ENCODE measurements at regions not wholly inside any gene's neighbourhood (a gene's known extent, or its start where the extent isn't known, plus 50 kb on each side); places are given as distances from the start of the nearest gene placed in this dataset.

GRCh38 chr4:84441758-84442377 lies 57.2 kb downstream of the NKX6-1 start:
- DNase-seq (ENCODE audit: low read depth) = no peak

GRCh38 chr4:84439996-84440395 lies 59.1 kb downstream of the NKX6-1 start:
- DNase-seq (ENCODE audit: low read depth) = no peak

DNA sequence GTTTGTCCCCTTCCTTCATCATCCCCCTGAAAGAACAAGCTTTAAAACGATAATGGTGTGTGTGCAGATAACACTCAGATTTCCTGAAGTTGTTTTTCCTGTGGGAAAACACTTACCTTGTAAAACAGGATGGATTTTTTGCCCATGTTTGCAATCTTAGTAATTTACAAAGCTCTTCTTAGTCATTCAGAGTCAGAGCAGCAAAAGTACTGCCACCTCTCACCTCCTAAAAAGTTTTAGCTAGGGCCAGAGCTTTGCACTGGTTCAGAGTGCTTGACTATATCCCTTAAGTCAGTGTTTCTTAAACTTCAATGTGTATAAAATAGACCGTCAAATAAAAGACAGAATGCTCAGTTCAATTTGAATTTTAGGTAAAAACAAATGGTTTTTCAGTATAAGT lies 62.3 kb downstream of the NKX6-1 start:
- no peak for DNase-seq (ENCODE audit: low read depth)

GRCh38 chr4:84434344-84434743 lies 64.7 kb downstream of the NKX6-1 start:
- DNase-seq (ENCODE audit: low read depth) = no peak

GRCh38 chr4:84433633-84434222 lies 65.4 kb downstream of the NKX6-1 start:
- DNase-seq (ENCODE audit: low read depth) = no peak

DNA sequence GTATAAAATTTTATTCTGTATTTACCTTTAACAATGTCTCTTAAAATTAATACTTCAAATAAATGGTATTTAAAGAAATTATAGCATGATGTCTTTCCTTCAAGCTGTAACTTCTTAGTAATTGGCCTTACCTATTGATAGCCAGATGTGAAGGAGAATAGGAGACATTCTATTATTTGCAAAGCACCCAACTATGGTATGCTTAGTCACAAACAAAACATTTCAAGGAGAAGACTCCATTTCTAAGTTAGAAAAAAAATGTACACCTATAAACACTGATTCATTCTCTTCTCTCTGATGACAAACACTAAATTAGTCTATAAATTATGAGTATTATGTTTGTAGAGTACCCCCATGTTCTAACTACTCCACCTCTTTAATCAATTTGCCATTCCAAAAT lies 66.4 kb downstream of the NKX6-1 start:
- DNase-seq (ENCODE audit: low read depth) = no peak

DNA sequence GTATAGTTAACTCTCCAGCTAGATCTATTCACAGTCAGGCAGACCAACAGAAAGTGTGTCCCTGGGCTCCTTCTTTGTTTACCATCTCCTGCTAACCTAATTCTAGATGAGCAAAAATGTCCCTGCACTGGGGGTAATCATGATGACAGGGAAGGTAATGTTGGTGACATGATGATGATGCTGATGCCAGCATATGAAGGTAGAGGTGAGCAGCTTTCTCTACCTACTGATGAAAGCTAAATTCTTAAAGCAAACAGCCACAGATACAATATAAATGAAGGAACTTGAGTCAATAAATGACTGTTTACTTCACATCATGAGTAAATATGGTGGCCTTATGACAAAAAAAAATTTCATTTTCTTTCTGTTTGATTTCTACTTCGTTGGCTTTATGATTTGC lies 78.5 kb downstream of the NKX6-1 start:
- DNase-seq (ENCODE audit: low read depth) = no peak

GRCh38 chr4:84419201-84419600 lies 79.9 kb downstream of the NKX6-1 start:
- DNase-seq (ENCODE audit: low read depth) = no peak

- DNase-seq (ENCODE audit: low read depth) = no peak
These were observed 80.9 kb downstream of the NKX6-1 start for GRCh38 chr4:84417997-84418709.

DNA sequence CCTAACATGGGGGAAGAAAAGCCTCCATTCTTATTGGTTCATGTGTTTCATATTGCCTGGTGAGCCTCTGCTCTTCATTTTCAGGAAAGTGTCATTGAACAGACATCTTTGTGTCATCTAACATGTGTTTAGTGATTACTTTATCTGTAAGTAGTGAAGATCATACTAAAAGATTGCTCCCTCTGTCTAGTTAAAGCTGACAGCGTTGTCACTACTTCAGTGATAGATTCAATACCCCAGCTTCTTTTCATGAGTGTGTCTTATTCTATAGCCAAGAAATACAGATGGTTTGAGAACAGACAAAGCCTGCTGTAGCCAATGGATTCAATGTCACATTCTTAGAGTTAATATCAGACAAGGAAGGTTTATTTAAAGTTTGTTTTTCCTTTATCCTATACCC lies 85.1 kb downstream of the NKX6-1 start:
- DNase-seq (ENCODE audit: low read depth) = no peak

GRCh38 chr4:84413480-84413879 lies 85.6 kb downstream of the NKX6-1 start:
- no peak for DNase-seq (ENCODE audit: low read depth)

- no peak for DNase-seq (ENCODE audit: low read depth)
These were observed 87.0 kb downstream of the NKX6-1 start for GRCh38 chr4:84412062-84412461.

DNA sequence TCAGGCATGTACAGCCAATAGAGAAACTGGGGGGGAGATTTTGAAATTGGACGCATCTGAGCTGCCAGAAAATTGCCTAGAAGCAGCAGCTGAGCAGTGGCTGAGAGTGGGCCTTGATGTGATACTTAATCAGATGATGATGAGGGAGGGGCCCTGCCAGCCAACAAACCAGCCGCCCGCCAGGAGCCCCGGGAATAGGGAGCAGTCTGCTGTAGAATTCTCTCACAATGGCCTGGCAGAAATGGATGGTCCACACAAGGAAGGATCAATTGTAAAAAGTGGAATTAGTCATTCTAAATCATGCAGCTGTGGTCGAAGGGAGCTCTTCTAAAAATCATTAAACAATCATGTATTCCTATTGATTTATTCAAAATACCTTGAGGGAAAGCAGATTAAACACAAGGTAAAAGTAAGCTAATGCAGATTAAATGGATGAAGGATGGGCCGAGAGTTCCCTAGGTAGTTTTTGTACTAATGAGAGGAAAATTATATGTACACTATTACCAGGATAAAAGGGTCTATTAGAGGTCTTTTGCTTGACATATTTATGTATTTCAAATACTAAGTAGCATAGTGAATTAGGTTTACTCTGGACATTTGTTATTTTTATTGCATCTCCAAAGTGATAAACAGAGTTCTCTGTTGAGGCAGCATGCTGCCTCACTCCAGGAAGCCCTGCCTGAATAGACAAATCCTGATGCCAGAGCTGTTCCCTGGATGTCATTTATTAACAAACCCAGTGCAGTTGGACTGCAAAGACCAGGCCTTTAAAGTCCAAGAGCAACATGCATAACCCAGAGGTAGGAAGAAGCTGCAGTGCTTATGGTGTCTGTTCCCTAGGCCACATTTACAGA lies 91.3 kb downstream of the NKX6-1 start:
- DNase-seq (ENCODE audit: low read depth) = no peak

GRCh38 chr4:84403656-84404055 lies 95.4 kb downstream of the NKX6-1 start:
- peak; percentile 9 for DNase-seq (ENCODE audit: low read depth)

DNA sequence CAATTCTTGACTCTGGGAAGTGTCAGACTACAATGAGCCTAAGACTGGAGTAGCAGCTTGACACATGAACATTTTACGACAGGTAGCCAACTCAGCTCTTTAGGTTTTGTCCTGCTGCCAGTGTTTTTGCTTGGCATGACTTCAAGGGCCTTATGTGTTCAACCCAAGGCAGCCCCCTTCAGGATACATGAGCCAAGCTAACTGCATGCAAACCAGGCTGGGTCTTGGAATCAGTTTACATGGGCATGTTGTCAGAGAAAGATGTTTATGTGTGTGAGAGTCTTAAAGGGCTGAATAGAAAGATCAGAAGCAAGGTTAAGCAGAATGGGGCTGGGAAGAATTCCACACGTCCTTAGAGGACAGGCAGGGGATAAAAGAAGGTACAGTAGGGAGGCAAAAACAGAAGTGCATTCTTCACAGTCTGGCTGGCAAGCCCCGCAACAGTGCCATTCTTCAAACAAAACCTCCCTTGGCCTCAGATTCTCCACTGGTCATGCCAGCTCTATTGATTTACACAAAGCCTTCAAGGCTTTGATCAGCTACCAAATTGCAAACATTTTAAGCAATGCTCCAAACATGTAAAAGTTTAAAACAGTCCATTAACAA lies 97.3 kb downstream of the NKX6-1 start:
- DNase-seq (ENCODE audit: low read depth) = no peak

- DNase-seq (ENCODE audit: low read depth) = peak; percentile 3
These were observed 104.7 kb downstream of the NKX6-1 start for GRCh38 chr4:84394386-84394785.

- no peak for DNase-seq (ENCODE audit: low read depth)
These were observed 106.0 kb downstream of the NKX6-1 start for GRCh38 chr4:84392951-84393590.

GRCh38 chr4:84389406-84389805 lies 109.7 kb downstream of the NKX6-1 start:
- DNase-seq (ENCODE audit: low read depth) = peak; percentile 14

DNA sequence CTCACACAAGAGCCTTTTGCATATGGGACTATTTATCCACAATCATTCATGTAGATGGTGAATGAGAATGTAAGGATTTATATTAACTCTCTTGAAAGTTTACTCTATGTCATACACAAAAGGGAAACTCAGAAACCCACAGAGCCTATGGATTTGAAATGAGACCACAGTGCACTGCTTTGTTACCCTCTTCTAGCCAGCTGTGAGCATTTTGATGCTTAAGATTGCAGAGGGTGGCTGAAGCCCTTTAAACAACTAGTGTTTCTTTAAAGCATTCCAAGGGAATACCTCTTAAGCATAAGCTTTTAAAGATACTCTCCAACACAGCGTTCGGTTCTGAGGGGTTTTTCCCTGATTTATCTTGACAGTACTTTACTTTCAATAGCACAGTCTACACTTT lies 113.9 kb downstream of the NKX6-1 start:
- no peak for DNase-seq (ENCODE audit: low read depth)

- no peak for DNase-seq (ENCODE audit: low read depth)
These were observed 114.3 kb downstream of the NKX6-1 start for GRCh38 chr4:84384801-84385200.

DNA sequence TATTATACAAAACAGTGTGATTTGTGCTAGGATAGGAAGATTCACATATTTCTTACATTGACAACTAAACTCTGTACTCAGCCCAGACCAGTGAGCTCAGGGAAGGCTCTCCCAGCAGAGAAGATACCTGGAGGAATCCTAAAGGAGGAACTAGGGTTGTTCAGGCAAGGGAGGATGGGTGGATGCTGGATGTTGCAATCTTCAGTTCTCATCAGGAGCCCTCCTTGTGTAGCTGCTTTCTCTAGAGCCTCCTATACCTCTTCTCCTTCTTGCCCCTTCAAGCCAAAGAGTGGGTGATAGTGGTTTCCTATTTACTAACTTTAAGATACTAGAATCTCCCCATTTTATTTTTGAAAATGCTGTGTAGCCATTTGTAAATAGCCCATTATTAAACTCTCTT lies 117.3 kb downstream of the NKX6-1 start:
- DNase-seq (ENCODE audit: low read depth) = no peak

Measured in LHCN-M2 (cell line).